SH-SY5Y (cell line): ENCODE measurements at regions not wholly inside any gene's neighbourhood (a gene's known extent, or its start where the extent isn't known, plus 50 kb on each side); places are given as distances from the start of the nearest gene placed in this dataset.
A peak's percentile ranks its signal among the peaks of the same experiment; 100 is the strongest.

ENCODE experiments used
- GATA2 ChIP-seq: IDR thresholded peaks from 2 replicates; pipeline ENCODE4 v1.6.1; 2011; ENCODE audit warnings: mild to moderate bottlenecking, low read depth, low read length
- GATA3 ChIP-seq: IDR thresholded peaks from 2 replicates; pipeline ENCODE4 v1.6.1; 2011; ENCODE audit warnings: low read depth, mild to moderate bottlenecking, low read length, moderate library complexity

DNA sequence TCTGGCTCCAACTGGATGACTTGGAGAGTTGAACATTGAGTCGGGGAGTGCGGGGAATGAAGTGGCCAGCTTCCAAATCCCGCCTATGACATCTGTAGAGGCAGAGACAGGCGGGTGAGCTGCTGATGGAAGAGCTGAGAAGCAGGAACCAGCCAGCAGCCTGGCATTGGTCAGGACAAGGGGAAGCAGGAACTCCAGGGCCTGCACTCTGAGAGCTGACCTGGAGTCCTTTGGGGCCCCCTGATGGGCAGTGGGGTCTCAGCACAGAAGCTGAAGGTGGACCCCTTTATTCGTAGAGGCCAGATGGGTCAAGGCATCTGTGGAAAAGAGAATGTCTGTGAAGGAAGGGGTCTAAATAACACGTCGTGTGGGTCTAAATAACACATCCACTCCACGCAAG lies 57.0 kb downstream of the SEC61G start:
- TF ChIP-seq GATA2: no peak
- TF ChIP-seq GATA3: no peak

DNA sequence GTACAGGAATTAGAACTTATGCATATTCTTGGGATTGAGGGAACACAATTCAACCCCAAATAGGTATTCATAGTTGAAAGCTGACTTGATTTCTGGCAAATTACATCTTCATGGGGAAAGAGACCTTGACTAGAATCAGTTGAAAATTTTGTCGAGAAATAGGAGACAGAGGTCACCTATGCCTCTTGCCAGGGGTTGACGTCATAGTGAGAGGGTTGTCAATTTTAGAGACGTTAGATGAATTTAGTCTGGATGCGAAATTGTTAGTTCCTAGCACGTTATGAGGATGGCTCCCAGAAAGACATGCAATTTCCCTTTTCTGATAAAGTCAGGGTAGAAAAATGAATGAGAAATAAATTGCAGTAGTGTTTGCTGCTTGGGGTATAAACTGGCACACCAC lies 59.3 kb downstream of the SEC61G start:
- TF ChIP-seq GATA2 (no peak), GATA3 (no peak)

DNA sequence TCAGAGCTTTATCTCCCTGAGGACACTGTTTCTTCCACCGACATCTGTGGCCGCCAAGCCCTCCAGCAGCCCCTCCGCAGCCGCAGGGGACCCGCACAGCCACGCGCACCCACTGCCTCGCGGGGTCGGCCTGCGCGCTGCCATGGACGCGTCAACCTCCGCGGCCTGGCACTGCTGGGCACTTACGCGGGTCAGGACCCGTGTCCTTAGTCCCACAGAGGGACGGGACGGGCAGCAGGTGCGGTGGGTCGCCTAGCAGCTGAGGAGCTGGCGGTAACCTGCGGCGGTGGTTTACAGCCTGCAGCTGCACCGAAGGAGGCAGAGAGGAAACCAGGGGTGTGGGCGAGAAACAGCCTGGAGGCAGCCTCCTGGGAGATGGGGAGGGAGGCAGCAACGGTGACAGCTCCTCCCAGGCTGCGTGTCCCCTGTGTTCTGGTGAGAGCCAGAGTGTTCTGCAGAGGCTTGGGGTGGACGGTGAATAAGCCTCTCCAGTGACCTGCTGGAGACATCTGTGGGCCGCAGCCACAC lies 61.3 kb downstream of the SEC61G start:
- no peak for TF ChIP-seq GATA3
- no peak for TF ChIP-seq GATA2

DNA sequence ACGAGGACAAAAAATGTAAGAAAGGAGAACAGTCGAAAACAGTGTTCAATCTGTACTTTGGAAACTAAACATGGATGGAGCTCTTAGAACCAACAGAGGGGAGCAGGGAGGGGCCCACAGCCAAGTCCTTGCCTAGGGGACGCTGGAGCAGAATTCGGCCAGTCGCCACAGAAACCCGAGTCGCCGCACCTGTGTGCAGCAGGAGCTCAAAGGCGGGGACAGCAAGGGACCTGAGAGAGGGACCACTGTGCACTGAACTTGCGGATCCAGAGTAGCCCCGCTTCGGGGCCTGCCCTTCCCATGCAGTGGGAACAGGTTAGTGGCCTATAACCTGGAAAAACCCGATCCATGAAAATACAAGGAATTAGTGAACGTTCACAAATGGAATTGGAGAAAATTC lies 68.1 kb downstream of the SEC61G start:
- TF ChIP-seq GATA3 (no peak), GATA2 (no peak)

DNA sequence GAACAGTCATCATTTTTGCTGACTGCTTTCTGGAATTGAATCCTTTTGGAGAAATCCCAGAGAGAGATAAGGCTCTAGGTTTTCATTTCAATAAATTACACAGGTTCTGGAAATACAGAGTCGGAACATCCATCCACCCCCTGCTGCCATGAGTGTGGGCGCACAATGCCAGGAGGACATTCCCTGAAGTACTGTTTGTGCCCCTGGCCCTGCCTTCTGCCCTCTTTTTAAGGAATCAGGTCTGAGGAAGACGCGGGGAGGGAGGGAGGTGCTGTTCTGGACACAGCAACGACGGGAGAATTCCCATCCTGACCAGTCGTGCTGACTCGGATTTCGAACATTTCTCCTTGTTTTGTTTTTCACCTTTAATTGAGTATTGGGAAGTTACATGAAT lies 69.0 kb downstream of the SEC61G start:
- TF ChIP-seq GATA3 (no peak), GATA2 (no peak; the same call in 1 of the 2 replicates)

DNA sequence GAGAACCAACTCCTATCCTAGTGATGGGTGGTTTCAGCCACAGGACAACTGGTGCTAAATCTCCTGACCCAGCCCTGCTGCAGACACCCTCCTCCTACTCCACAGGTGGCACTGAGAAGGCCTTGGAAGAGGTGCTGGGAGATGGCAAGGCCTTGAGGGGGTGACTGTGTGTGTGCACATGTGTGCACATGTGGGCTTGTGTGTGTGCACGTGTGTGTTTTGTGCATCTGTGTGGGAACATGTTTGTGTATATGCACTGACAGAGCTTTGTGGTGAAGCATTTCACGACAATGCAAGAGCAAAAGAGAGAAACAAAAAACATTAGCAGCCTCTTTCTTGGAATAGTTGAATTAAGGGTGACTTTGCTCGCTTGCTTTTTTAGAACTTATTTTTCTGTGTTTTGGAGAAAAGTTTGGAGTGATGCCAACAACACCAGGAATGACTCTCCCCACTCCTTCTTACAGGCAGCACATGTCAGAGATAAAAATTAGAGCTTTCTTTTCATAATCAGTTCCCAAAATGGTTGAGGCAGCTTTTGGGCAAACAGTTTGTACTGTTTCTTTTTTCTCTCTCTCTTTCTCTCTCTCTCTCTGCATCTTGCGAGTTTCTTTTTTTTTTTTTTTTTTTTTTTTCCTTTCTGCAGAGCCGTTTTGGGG lies 69.5 kb downstream of the SEC61G start:
- TF ChIP-seq GATA2 (no peak), GATA3 (no peak)

DNA sequence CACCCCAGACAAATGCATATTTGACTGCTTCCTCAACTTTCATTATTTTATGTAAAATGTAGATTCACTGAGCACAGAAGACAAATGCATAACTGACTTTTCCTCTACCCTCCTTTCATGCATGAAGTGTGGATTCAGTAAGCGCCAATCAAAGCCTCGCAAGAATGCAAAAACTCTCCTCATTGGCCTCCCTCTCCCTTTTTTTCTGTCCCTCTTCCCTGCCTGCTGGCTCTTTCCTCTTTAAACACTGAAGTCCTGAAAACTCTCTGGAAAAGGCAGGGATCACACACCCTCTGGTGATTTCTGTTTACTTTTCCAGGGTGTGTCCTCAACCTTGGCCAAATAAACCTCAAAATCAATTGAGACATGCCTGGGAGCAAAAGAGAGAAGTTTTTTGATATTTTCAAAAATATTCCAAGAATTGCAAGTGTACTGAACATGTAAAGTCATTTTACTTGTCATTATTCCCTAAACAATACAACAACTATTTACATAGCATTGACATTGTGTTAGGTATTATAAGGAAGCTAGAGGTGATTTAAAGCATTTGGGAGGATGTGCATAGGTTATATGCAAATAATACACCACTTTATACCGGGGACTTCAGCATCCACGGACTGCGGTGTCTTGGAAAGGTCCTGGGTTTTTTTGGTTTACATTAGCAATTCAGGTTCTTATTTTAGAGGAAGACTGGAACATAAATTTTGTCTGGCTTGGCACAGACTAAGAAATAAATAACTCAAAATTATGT lies 71.4 kb downstream of the SEC61G start:
- no peak for TF ChIP-seq GATA2

DNA sequence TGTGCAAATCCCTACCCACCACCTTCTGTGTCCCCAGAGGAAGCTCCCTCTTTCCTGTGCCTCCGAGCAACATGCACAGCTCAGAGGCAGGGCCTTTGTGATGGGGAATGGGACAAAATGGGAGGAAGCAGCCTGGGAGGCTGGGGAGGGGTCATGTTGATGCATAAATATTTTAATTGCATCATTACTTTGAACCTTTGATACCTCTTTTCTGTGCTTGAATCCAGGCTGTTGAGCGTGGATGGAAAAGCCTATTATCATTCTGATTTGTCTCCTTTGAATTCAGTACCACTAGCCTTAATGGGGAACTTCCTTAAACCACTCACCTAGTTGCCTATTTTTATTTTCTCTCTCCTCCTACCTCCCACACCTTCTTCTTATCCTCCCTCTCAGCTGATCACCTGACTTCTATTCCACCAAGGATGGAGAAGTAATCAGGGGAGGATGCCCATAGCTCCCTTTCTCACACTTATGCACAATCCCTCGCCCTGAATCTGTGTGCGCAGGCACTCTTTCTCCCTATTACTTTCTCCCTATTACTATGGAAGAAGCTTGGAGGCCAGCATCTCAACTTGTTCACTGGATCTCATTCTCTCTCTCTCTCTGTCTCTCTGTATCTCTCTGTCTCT lies 78.5 kb downstream of the SEC61G start:
- no peak for TF ChIP-seq GATA2
- TF ChIP-seq GATA3: no peak

DNA sequence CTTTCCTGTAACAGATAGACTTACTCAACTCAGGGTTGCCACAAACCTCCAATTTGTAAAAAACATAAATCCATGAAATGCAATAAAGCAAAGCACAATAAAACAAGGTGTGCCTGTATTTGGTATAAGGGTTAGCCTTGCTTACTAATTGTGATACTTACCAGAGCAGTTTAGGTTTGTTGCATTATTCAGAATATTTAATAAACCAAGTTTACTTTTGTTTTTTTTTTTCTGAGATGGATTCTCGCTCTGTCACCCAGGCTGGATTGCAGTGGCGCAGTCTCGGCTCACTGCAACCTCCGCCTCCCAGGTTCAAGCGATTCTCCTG lies 79.6 kb downstream of the SEC61G start:
- TF ChIP-seq GATA3: no peak
- TF ChIP-seq GATA2: no peak

DNA sequence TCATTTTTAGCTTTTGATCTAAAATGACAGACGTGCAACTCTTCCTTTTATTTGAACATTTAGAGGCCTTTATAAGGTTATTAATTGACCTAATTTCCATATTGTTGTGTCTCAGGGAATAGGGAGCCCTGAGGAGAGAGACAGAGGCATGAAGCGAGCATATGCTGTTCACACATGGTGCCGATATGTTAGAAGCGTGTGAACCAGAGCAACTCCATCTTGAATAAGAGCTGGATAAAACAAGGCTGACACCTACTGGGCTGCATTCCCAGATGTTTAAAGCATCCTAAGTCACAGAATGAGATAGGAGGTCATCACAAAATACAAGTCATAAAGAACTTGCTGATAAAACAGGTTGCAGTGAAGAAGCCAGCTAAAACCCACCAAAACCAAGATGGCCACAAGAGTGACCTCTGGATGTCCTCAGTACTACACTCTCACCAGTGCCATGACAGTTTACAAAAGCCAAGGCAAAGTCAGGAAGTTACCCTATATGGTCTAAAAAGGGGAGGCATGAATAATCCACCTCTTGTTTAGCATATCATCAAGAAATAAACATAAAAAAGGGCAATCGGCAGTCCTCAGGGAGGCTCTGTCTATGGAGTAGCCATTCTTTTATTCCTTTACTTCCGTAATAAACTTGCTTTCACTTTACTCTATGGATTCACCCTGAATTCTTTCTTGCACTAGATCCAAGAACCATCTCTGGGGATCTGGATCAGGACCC lies 80.1 kb downstream of the SEC61G start:
- TF ChIP-seq GATA3: no peak
- TF ChIP-seq GATA2: no peak

DNA sequence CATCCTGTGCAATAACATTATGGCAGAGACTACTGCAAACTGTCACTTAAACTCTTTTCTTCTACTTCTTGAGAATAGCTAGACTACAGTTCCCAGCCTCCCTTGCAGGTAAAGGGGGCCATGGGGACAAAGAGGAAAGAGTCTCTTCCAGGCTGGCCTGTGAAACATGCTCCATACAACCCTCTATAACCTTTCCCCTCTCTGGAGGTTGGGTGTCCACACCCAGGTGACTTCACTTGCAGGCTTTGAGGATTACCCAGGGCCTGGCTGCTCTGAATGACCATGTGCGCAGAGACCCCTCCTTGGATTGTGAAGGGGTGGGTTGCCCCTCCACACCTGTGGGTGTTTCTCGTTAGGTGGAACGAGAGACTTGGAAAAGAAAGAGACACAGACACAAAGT lies 84.1 kb downstream of the SEC61G start:
- no peak for TF ChIP-seq GATA3
- no peak for TF ChIP-seq GATA2

DNA sequence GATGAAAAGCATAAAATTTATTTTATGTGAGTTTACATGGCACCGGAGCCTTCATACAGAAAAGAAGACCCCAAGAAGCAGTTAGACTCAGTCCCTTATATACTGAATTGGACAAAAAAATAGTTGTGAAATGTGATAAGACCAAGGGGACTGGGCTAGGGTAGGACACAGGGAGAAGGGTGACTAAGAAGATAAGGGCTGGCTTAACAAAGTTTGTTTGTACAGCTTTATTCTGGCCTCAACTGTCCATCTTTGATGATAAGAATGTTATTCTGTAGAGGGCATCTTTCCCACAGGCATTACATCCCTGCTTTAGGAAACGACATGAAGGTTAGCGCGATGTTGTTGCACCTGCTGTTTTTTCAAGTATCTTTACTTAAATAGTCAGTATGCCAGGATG lies 86.5 kb downstream of the SEC61G start:
- TF ChIP-seq GATA3 (no peak), GATA2 (no peak)

DNA sequence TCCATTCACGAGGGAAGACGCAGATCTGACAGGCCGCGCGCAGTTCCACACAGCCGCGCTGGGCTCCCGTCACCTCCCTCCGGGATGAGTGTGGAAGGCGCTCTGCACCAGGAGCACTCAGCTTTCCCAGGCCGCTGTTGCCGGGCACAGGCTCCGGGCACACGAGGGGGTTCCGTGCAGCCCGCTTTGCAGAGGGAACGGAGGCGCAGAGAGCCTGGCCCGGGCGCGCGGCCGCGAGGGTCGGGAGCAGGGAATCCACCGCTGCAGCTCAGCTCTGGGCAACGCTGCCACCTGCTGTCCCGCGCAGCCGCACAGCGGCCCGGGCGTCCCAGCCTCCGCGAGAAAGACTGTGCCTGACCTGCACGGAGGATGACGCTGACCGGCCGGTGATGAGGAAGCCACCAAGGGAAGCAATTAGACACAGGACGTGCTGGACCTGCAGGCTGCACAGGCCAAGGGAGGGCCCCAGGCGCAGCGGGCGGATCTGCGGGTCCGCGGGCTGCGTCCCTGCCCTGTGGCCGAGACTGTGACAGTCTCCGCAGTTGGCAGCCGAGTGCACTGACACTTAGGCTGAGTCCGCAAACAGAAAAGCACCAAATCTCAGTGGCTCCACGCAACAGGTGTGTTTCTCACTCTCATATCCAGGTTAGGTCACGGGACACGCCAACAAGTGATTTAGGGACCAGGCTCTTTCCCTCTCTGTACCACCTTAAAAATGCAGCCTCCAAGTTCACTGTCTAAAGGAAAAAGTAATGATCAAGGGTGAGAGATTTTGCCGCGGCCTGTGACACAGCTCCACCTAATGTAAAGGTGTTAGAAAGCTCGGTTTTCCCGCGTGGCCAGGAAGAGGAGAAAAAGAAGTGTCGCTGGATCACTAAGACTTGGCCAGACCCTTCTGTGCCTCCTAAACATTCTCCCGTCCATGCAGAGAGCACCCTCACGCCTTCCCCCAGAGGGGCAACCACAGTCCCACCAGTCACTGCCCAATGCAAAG lies 94.5 kb downstream of the SEC61G start:
- peak; percentile 11; the same call in 1 of the 2 replicates for TF ChIP-seq GATA2
- TF ChIP-seq GATA3: no peak
